CD4-positive, alpha-beta T cell treated with Interleukin-15 for 4 hours (primary cell): ENCODE measurements at regions not wholly inside any gene's neighbourhood (a gene's known extent, or its start where the extent isn't known, plus 50 kb on each side); places are given as distances from the start of the nearest gene placed in this dataset.

ENCODE experiments used
- DNase-seq: peaks from one replicate; pipeline ENCODE4 v3.0.0-alpha.2; 2020; ENCODE audit warnings: low spot score

- DNase-seq: no peak
These were observed 118.1 kb upstream of the MAFB start for GRCh38 chr20:40806929-40807820.

- DNase-seq: no peak
These were observed 118.8 kb upstream of the MAFB start for GRCh38 chr20:40807821-40808170.

DNA sequence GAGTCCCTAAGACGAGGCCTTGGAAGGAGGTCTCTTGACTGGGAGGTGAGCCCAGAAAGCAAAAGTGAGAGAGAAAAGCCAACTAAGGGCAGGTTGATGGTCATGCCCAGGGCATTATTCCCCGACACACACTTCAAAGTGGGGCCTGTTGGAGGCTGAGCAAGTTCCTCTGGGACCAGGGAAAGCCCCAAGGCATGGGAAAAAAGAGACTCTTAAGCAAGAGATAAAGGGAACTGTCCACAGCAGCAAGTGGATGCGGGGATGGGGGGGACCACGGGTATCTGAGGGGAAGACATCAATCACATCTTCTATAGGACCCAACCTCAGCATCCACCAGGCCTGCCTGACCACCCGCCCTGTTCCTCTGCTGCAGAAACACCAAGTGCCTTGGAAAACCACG is 119.9 kb upstream of the MAFB start:
- no peak for DNase-seq

DNA sequence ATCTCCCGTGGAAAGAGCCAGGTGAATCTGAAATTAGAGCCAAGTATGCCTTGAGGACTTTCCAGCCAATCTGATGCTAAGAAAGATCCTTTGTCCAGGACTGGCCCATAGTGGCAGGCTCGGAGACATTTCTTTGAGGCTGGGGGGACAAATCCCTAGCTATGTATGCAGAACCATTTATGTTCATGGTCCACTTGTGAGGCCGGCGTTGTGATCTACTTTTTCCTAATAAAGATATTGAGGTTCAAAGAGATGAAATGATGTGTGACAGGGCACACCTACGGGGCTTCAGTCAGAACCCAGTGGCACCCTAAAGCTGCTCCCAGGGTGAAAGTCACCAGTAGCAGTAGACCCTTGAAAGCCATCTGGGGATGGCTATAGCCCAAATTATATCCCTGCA is 120.3 kb upstream of the MAFB start:
- no peak for DNase-seq

DNA sequence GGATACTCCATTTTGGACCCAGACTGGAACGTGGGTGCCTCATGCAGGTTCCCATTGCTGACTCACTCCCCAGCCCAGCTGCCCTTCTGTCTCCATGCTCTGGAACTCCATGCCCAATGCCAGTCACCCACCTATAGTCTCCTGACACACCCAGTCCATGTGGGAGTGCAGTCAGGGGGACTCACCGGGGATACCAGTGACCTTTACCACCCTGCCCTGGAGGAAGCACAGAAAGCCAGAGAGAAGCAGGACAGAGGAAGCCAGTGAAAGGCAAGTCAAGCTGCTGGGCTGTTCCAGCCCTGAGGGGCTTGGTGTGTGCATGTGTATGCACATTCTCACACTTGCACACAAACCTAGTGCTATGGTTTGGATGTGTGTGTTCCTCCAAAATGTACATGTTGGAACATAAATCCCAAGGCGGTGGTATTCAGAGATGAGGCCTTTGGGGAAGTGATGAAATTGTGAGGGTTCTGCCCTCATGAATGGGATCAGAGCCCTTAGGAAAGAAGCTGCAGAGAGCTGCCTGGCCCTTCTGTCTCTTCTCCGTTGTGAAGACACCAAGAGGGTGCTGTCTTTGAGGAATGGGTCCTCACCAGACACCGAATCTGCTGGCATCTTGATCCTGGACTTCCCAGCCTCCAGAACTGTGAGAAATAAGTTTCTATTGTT is 121.4 kb upstream of the MAFB start:
- no peak for DNase-seq

GRCh38 chr20:40811004-40811403 is 122.0 kb upstream of the MAFB start:
- no peak for DNase-seq

GRCh38 chr20:40811660-40812414 is 122.8 kb upstream of the MAFB start:
- DNase-seq: no peak

GRCh38 chr20:40812415-40812925 is 123.4 kb upstream of the MAFB start:
- no peak for DNase-seq

DNA sequence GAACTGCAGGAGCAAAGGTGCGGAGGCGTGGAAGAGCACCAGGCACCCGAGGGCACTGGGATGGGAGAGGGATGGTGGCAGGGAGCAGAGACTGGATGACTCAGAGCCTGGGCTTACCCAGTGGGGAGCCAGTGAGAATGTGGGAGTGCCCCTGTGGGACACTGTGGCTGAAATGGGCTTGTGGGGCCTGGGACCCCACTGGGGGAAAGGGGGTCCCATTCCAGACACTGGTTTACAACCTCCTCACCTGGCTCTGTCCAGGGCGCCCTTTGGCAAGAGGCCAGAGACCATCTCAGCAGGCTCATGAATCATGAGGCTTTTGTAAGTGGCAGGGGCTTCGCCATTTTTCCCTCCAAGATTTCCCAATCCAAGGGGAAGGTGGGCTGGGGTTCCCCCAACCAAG is 124.0 kb upstream of the MAFB start:
- DNase-seq: no peak

DNA sequence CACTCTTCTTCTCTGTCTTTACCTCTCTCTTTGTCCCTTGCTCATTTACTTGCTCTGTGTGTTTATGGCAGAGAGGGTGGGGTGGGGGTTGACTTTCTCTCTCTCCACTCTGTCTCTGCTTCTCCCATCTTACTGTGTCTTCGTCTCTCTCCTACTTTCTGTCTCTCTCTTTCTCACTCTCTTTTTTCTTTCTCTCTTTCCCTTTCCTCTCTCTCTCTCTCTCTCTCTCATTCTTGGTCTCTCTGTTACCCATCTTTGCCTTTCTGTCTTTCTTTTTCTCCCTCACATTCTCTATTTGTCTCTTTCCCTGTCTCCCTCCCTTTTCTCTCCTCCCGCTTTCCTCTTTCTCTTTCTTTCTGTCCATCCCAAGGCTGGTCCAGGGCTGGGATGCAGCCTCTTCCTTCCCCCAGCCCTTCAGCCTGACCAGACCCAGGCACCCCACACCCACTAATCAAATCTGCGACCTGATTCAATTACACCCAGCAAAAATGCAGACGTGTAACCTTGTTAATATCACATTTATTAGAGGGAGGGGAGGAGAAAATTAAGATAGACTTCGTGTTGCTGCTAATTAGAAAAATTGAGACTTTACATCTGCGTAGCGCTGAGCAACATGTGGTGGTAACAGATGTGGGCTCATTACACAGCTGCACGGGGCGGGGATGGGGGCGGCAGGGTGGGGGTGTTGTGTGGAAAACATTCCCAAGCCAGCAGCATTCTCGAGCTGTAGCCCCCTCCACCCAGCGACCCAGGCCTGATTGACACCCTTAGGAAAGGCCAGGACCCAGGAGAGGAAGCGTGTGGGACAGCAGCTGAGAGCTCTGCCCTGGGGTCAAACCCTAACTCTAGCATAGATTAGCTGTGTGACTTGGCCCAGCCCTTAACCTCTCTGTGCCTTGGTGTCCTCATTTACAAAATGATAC is 124.9 kb upstream of the MAFB start:
- no peak for DNase-seq

DNA sequence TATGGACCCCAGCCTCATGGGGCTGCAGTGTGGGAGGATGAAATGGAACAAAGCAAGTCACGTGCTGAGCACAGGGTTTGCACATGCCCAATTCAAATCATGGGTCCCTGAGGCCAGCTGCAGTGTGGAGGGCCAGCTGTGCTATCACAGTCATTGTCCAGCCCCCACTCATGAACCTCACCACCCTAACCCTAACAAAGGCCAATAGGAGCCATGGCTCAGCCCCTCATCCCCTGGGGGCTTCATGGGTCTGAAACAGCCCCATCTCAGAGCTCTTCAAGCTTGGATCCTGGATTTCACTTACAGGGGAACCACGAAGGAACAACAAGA is 125.6 kb upstream of the MAFB start:
- no peak for DNase-seq

DNA sequence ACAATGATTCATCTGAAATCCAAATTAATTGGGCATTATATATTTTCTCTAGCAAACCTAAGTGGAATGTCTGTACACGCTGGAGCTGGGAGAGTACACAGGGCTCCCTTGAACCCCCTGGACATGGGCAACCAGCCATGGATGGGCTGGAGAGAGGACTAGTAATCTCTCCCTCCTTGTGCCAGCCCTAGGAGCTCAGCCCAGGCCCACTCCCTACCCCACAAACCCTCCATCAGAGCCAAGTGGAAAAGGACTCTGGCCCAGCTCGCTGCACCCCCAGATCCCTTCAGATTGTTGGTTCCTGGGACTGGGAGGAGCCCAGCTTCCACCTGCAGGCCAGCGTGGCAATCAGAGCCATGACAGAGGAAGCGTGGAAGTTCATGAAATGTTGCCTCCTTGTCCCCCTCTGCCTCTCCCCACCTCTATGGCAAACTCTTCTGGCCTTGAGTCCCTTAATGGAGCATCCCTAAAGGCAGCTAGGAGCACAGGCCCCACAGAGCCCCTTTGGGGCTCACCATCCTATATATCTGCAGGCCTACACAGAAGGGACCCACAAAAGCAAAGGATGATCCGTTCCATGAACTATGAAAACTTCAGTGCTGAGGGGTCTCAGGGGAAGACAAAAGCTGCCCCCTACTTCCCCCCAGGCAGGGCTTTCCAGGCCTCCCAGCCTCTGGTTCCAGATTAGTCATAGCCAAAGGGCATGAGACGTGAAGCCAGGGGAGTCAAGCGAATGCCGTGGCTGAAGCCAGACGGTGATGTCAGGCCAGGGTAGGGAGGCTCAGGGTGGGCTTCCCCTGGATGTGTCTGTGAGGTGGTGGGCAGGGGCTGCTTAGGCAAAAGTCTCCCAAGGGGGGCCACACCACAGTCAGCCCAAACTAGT is 126.4 kb upstream of the MAFB start:
- no peak for DNase-seq

- no peak for DNase-seq
These were observed 127.0 kb upstream of the MAFB start for GRCh38 chr20:40816039-40816352.

DNA sequence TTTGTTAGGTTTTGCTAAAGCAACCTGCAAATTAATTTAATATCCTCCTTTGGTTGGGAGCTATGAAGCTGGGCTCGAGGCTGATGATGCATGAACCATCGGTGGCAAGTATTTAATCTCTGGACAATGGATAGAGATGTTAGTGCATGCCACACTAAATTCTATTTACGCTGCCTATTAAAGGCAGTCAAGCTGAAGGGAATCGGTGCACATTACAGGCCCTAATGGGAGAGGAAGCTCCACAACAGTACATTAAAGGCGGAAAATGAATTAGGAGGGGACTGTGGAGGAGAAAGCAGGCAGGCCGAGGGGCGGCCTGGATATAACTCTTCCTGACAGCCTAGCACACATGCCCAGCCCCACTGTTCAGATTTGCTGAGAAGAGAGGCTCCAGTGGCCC is 132.4 kb upstream of the MAFB start:
- DNase-seq: no peak

- no peak for DNase-seq
These were observed 137.7 kb upstream of the MAFB start for GRCh38 chr20:40826699-40827098.

DNA sequence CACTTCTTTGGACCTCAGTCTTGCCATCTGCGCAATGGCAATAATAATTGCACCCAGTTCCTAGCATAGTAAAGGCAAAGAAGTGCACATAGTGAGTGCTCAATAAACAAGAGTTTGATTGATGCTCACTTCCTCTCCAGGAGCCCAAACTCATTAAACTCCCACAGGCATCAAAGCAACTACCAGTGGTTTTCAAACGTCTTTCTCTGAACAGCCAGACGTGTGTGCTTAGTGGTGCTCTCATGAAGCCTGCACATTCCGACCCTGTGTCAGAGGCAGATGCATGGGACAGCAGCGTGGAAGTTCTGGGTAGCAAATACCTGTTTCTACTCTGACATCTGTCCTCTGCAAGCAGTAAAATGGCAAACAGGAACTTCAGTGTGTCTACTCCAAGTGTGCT is 146.3 kb upstream of the MAFB start:
- DNase-seq: no peak

- no peak for DNase-seq
These were observed 149.5 kb upstream of the MAFB start for GRCh38 chr20:40838509-40838908.

GRCh38 chr20:40843251-40843650 is 154.2 kb upstream of the MAFB start:
- no peak for DNase-seq

DNA sequence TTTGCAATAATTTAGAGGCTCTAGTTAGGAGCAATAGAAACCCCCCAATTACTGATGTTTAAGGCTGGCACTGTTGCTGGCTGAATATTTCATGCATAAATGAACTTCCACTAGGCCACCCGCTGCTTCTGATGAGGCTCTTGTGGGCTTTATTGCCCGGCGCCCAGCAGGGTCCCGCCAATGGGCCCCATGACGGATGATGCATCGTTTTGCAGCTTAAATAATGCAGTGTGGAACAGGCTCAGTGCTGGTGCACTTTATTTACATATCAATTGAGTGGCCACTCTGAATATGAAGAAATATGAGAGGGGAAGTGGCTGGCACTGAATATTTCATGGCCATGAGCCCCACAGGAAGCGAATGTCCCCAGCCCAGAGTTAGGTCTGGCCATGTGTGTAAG is 155.3 kb upstream of the MAFB start:
- no peak for DNase-seq

DNA sequence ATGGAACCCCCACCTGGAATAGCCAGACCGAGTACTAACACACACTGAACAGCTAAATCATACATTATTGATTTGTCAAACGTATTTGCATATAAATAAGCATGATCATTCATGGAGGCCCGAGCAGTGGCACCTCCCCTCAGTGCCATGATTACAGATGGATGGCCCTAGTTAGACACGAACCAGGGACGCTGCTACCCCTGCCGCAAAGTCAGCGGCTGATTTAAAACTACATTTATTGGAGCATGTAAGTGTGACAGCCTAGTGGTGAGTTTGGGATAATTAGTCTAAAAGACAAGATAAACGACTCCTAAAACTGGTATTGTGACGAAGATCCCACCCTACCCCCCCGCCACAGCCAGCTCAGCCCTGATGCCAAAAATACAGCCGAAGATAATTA is 159.1 kb upstream of the MAFB start:
- DNase-seq: no peak

DNA sequence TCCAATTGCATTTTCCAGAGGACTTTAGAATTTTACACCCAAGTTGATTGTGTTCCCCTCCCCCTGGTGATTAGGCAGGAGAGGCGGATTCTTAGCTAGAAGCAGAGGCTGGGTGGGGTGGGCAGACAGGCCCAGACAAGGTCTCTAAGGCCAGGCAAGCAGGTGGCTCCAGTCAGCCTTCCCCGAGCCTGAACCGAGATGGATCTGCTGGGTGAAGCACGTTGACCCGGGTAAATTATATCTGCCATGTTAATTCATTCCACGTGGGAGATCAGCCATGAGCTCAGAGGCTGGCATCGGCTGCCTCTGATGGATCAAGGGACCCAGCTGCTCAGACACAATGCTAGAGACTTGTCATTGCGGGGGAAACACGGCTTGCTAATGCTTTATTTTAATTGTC is 159.5 kb upstream of the MAFB start:
- no peak for DNase-seq
